Ascending aorta (tissue), 2 donors: ENCODE measurements at regions not wholly inside any gene's neighbourhood (a gene's known extent, or its start where the extent isn't known, plus 50 kb on each side); places are given as distances from the start of the nearest gene placed in this dataset.

Experiments used
- DNase-seq, 2 donors: peaks; one replicate each; pipeline ENCODE4 v3.0.0-alpha.2; 2019; ENCODE audit warnings: low spot score in 2 of 2
- H3K27ac ChIP-seq, 2 donors: fragments of 200-600 bp; sonication (generic); one replicate each; pipeline ENCODE4 v1.5.1; 2016 to 2017; ENCODE audit warnings: mild to moderate bottlenecking in 1 of 2
- H3K27me3 ChIP-seq: fragments of 200-600 bp; sonication (generic); one replicate; pipeline ENCODE4 v1.5.1; 2017
- H3K36me3 ChIP-seq, 2 donors: fragments of 200-600 bp; sonication (generic); one replicate each; pipeline ENCODE4 v1.5.1; 2016
- H3K4me1 ChIP-seq, 2 donors: fragments of 200-600 bp; sonication (generic); one replicate each; pipeline ENCODE4 v1.5.1; 2016 to 2017; ENCODE audit warnings: mild to moderate bottlenecking in 1 of 2
- H3K4me3 ChIP-seq, 2 donors: fragments of 200-600 bp; sonication (generic); one replicate each; pipeline ENCODE4 v1.5.1; 2016 to 2017; ENCODE audit warnings: mild to moderate bottlenecking in 1 of 2
- H3K9me3 ChIP-seq, 2 donors: fragments of 200-600 bp; sonication (generic); one replicate each; pipeline ENCODE4 v1.5.1; 2016
- intact Hi-C: fragments of 100-400 bp; cut with DNase I; formaldehyde crosslinking; loops from one replicate; pipeline ENCODE4 v1.15.1; 2023
- TF ChIP-seq, protein P1 (sequence below), 3 experiments: fragments of 200-600 bp in 2 of 3; fragments of 450-650 bp in 1 of 3; sonication (generic) in 2 of 3; IDR thresholded peaks; one replicate each; pipeline ENCODE4 v1.5.1; 2016 to 2019; ENCODE audit warnings: antibody characterized with exemption in 3 of 3, mild to moderate bottlenecking in 1 of 3, moderate library complexity in 1 of 3

DNA sequence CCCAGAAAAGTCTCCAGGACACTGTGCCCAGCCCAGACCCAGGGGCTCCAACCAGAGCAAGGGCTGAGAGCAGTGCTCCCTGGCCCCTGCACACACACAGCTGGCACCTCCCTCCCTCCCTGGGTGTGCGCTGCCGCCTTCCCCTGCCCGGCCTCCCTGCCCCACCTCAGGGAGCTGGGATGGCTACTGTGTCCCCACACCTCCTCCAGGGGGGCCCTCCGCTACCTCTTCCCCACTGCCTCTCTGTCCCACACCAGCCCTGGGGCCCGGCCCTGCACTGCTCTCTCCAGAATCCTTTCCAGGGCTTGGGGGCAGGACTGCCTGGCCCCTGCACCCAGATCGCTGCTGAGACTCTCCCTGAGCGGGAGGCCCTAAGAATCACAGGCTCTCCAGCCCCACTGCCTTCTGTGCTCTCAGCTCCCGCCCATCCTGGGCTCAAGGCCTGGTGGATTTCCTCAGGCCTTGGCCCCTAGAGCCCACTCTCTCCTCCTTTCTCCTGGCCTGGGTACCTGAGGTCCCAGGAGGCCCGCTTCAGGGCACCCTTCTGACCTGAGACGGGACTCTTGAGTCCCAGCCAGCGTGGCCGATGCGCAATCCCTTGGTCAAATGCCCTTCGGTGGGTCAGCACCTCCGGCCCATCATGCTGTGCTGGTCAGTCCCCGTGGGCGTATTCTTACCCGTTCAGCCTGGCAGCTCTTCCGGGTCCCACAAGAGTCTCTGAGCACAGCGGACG is 276.8 kb upstream of the HDAC4 start:
- no peak for DNase-seq

GRCh38 chr2:239676716-239677452 is 276.1 kb upstream of the HDAC4 start:
- H3K9me3 ChIP-seq: no peaks in the 10 kb centered on the region
- no peak for DNase-seq
- no peaks in the 10 kb centered on the region for H3K36me3 ChIP-seq
- no peaks in the 10 kb centered on the region for H3K27me3 ChIP-seq
- TF ChIP-seq, protein P1, sequence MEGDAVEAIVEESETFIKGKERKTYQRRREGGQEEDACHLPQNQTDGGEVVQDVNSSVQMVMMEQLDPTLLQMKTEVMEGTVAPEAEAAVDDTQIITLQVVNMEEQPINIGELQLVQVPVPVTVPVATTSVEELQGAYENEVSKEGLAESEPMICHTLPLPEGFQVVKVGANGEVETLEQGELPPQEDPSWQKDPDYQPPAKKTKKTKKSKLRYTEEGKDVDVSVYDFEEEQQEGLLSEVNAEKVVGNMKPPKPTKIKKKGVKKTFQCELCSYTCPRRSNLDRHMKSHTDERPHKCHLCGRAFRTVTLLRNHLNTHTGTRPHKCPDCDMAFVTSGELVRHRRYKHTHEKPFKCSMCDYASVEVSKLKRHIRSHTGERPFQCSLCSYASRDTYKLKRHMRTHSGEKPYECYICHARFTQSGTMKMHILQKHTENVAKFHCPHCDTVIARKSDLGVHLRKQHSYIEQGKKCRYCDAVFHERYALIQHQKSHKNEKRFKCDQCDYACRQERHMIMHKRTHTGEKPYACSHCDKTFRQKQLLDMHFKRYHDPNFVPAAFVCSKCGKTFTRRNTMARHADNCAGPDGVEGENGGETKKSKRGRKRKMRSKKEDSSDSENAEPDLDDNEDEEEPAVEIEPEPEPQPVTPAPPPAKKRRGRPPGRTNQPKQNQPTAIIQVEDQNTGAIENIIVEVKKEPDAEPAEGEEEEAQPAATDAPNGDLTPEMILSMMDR (IDR thresholded peaks at IDR 0.05): no peak
- intact Hi-C loops: no loop called here
- no peaks in the 10 kb centered on the region for H3K4me1 ChIP-seq
- no peak overlapping the region for H3K27ac ChIP-seq
- no peak overlapping the region for H3K4me3 ChIP-seq

More for the DNA sequence above, 276.8 kb upstream of the HDAC4 start:
- Histone ChIP-seq H3K4me3 (no peak overlapping the region), H3K36me3 (no peaks in the 10 kb centered on the region), H3K4me1 (no peaks in the 10 kb centered on the region), H3K27me3 (no peaks in the 10 kb centered on the region), H3K9me3 (no peaks in the 10 kb centered on the region), H3K27ac (no peak overlapping the region)
- TF ChIP-seq, protein P1 (IDR thresholded peaks at IDR 0.05): no peak
- intact Hi-C loops: no loop called here

- DNase-seq: no peak
- intact Hi-C loops: no loop called here
- H3K27me3 ChIP-seq: no peaks in the 10 kb centered on the region
- H3K27ac ChIP-seq: no peak overlapping the region
- H3K9me3 ChIP-seq: no peaks in the 10 kb centered on the region
- H3K4me1 ChIP-seq: no peaks in the 10 kb centered on the region
- TF ChIP-seq, protein P1 (IDR thresholded peaks at IDR 0.05): no peak
- no peaks in the 10 kb centered on the region for H3K36me3 ChIP-seq
- no peak overlapping the region for H3K4me3 ChIP-seq
Measured at GRCh38 chr2:239675826-239676715, 275.3 kb upstream of the HDAC4 start.

DNA sequence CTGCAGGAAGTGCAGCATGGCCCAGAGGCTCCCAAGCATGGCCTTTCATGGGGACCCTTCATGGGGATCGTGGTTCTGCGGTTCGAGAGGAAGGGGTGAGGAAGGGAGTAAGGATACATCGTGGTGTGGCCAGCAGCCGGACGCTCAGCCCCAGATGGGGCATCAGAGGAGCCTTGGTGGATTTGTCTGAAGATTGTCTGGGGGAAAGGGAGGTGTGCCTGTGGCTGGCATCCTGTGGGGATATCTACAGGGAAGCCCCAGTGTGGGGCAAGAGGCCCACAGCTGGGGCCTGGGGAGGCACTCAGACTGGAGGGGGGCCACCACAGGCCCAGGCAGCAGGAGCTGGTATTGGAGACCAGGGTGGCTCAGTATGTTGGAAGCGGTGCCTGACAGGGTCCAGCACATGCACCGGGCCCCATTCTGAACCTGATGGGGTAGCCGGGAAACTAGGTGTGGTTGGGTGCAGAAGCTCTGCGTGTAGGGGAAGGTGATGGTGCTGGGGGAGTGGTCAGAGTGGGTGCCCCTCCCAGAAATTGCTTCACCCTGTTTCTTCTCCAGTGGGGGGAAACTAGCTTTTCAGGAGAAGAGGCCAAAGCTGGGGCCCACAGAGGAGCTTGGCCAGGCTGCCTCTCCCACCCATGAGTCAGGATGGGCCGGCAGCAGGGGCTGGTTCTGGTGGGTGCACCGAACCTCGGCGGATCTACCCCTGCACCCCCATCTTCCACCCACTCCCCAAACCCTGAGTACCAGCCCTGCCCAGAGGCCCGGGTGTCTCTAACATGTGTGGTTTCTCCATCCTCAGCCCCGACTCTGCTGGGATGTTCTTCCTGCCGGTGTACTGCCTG is 274.4 kb upstream of the HDAC4 start:
- H3K4me1 ChIP-seq: no peaks in the 10 kb centered on the region
- H3K9me3 ChIP-seq: no peaks in the 10 kb centered on the region
- TF ChIP-seq, protein P1 (IDR thresholded peaks at IDR 0.05): no peak
- intact Hi-C loops: no loop called here
- H3K27me3 ChIP-seq: no peaks in the 10 kb centered on the region
- no peak for DNase-seq
- H3K36me3 ChIP-seq: no peaks in the 10 kb centered on the region
- H3K27ac ChIP-seq: no peak overlapping the region
- no peak overlapping the region for H3K4me3 ChIP-seq
